H1 (cell line): ENCODE measurements at regions not wholly inside any gene's neighbourhood (a gene's known extent, or its start where the extent isn't known, plus 50 kb on each side); places are given as distances from the start of the nearest gene placed in this dataset.

Experiments
- CTCF ChIA-PET: fragments of 300-600 bp; sonication (Branson Sonifier 250); formaldehyde crosslinking; loops from one replicate; lab custom pipeline; 2021; ENCODE audit not compliant: partially characterized antibody; lab: Charles Lee
- POLR2A ChIA-PET: fragments of 300-600 bp; sonication (Branson Sonifier 250); formaldehyde crosslinking; loops from one replicate; lab custom pipeline; 2021; ENCODE audit warnings: inconsistent platforms; ENCODE audit not compliant: partially characterized antibody; lab: Charles Lee
- DNase-seq, 2 experiments: peaks; one replicate each; pipeline versions ENCODE4 v3.0.0 to v3.0.0-alpha.2; 2010 to 2022; ENCODE audit warnings: low spot score in 2 of 2, low read depth in 1 of 2, mixed read lengths in 1 of 2
- FAIRE-seq: peaks from 2 replicates; lab custom pipeline; 2011; peaks lifted over from hg19 to GRCh38; lab: Jason Lieb, UNC
- H2AFZ ChIP-seq: 2 replicates; pipeline ENCODE4 v1.8.1; 2012; ENCODE audit warnings: low read length, inconsistent platforms
- H2AK5ac ChIP-seq: 2 replicates; pipeline ENCODE4 v1.6.1; 2013; ENCODE audit warnings: low read depth, low read length
- H2BK120ac ChIP-seq: replicated peaks from 2 replicates; pipeline ENCODE3; 2013; ENCODE audit warnings: low read depth, low read length, inconsistent platforms
- H2BK12ac ChIP-seq: 2 replicates; pipeline ENCODE4 v1.6.1; 2013; ENCODE audit warnings: low read depth, low read length
- H2BK15ac ChIP-seq: 2 replicates; pipeline ENCODE4 v1.6.1; 2013; ENCODE audit warnings: low read length
- H2BK20ac ChIP-seq: 2 replicates; pipeline ENCODE4 v1.6.1; 2013; ENCODE audit warnings: low read length
- H2BK5ac ChIP-seq: 2 replicates; pipeline ENCODE4 v1.6.1; 2013; ENCODE audit warnings: low read depth, low read length
- H3K14ac ChIP-seq: 2 replicates; pipeline ENCODE4 v1.6.1; 2013; ENCODE audit warnings: inconsistent platforms; ENCODE audit not compliant: insufficient read length
- H3K18ac ChIP-seq: 2 replicates; pipeline ENCODE4 v1.6.1; 2013; ENCODE audit warnings: low read length; ENCODE audit errors: extremely low read depth
- H3K23ac ChIP-seq: 2 replicates; pipeline ENCODE4 v1.6.1; 2013; ENCODE audit warnings: inconsistent platforms; ENCODE audit not compliant: insufficient read length
- H3K23me2 ChIP-seq: 2 replicates; pipeline ENCODE4 v1.6.1; 2013; ENCODE audit warnings: low read depth, low read length
- H3K27ac ChIP-seq: 2 replicates; pipeline ENCODE4 v1.6.1; 2011; ENCODE audit warnings: low read depth, low read length, inconsistent platforms
- H3K27me3 ChIP-seq, 4 experiments: replicated peaks in 1 of 4; 1 replicate in 1 of 4; 2 replicates in 3 of 4; pipeline versions ENCODE4 v1.6.1 to v1.8.1; 2011 to 2013; ENCODE audit warnings: low read length in 3 of 4, mild to moderate bottlenecking in 3 of 4, inconsistent platforms in 2 of 4, mixed read lengths in 2 of 4, moderate library complexity in 1 of 4; ENCODE audit not compliant: control insufficient read depth in 3 of 4, insufficient read depth in 3 of 4; ENCODE audit errors: extremely low read depth in 1 of 4
- H3K36me3 ChIP-seq, 4 experiments: 2 replicates each; pipeline versions ENCODE4 v1.6.1 to v1.8.1; 2011 to 2013; ENCODE audit warnings: mild to moderate bottlenecking in 4 of 4, low read length in 3 of 4, moderate library complexity in 2 of 4, control low read depth in 1 of 4, inconsistent platforms in 1 of 4; ENCODE audit not compliant: insufficient read depth in 4 of 4, control insufficient read depth in 2 of 4
- H3K4ac ChIP-seq: replicated peaks from 2 replicates; pipeline ENCODE3; 2013; ENCODE audit warnings: low read length, low read depth, mixed read lengths, inconsistent platforms; ENCODE audit not compliant: insufficient read length
- H3K4me1 ChIP-seq, 4 experiments: replicated peaks in 1 of 4; 1 replicate in 1 of 4; 2 replicates in 3 of 4; pipeline versions ENCODE4 v1.6.1 to v1.8.1; 2011 to 2013; ENCODE audit warnings: low read length in 3 of 4, inconsistent platforms in 2 of 4, mixed read lengths in 1 of 4; ENCODE audit not compliant: insufficient read depth in 4 of 4, control insufficient read depth in 3 of 4
- H3K4me2 ChIP-seq, 2 experiments: 2 replicates each; pipeline versions ENCODE4 v1.6.1 to v1.8.1; 2011 to 2013; ENCODE audit warnings: low read depth in 2 of 2, low read length in 2 of 2, control low read depth in 1 of 2, inconsistent platforms in 1 of 2, mild to moderate bottlenecking in 1 of 2; ENCODE audit not compliant: insufficient read depth in 1 of 2
- H3K4me3 ChIP-seq, 4 experiments: fragments of 200-600, 300-600 bp in 1 of 4; sonication (generic), shearing (Covaris generic), sonication (Bioruptor Twin) in 1 of 4; 2 replicates each; pipeline versions ENCODE4 v1.5.1 to v1.8.1; 2011 to 2016; ENCODE audit warnings: low read length in 4 of 4, low read depth in 3 of 4, control low read depth in 2 of 4, inconsistent platforms in 2 of 4, mild to moderate bottlenecking in 2 of 4, mixed read lengths in 1 of 4, moderate library complexity in 1 of 4; ENCODE audit not compliant: insufficient read depth in 2 of 4; ENCODE audit errors: extremely low read depth in 1 of 4
- H3K56ac ChIP-seq: replicated peaks from 2 replicates; pipeline ENCODE3; 2013; ENCODE audit warnings: low read depth, mild to moderate bottlenecking, mixed read lengths, low read length, inconsistent platforms; ENCODE audit not compliant: insufficient read length
- H3K79me1 ChIP-seq: 2 replicates; pipeline ENCODE4 v1.6.1; 2013; ENCODE audit warnings: low read depth, low read length, control low read depth
- H3K79me2 ChIP-seq, 2 experiments: 2 replicates each; pipeline versions ENCODE4 v1.6.1 to v1.8.1; 2012 to 2013; ENCODE audit warnings: low read length in 2 of 2, mild to moderate bottlenecking in 2 of 2, inconsistent platforms in 1 of 2; ENCODE audit not compliant: insufficient read depth in 2 of 2, control insufficient read depth in 1 of 2
- H3K9ac ChIP-seq, 4 experiments: replicated peaks in 1 of 4; 1 replicate in 1 of 4; 2 replicates in 3 of 4; pipeline versions ENCODE4 v1.6.1 to v1.8.1; 2011 to 2013; ENCODE audit warnings: low read depth in 3 of 4, low read length in 3 of 4, control low read depth in 2 of 4, mild to moderate bottlenecking in 2 of 4, moderate library complexity in 2 of 4, inconsistent platforms in 1 of 4; ENCODE audit errors: extremely low read depth in 1 of 4
- H3K9me3 ChIP-seq, 2 experiments: 2 replicates each; pipeline versions ENCODE4 v1.6.1 to v1.8.1; 2012 to 2013; ENCODE audit warnings: mild to moderate bottlenecking in 2 of 2, moderate library complexity in 2 of 2, control low read depth in 1 of 2, inconsistent platforms in 1 of 2, low read depth in 1 of 2, low read length in 1 of 2, mixed read lengths in 1 of 2; ENCODE audit not compliant: insufficient read depth in 2 of 2
- H4K20me1 ChIP-seq, 2 experiments: replicated peaks in 1 of 2; 2 replicates each; pipeline versions ENCODE3 to v1.8.1; 2011 to 2013; ENCODE audit warnings: inconsistent platforms in 2 of 2, low read length in 2 of 2, mild to moderate bottlenecking in 1 of 2; ENCODE audit not compliant: insufficient read depth in 2 of 2, control insufficient read depth in 1 of 2
- H4K5ac ChIP-seq: 2 replicates; pipeline ENCODE4 v1.6.1; 2013; ENCODE audit warnings: low read length, low read depth, mixed read lengths, inconsistent platforms; ENCODE audit not compliant: insufficient read length
- H4K8ac ChIP-seq: 2 replicates; pipeline ENCODE4 v1.8.0; 2013; ENCODE audit warnings: mild to moderate bottlenecking, moderate library complexity, low read length, inconsistent platforms; ENCODE audit not compliant: insufficient read depth; ENCODE audit errors: extremely low read depth
- H4K91ac ChIP-seq: replicated peaks from 2 replicates; pipeline ENCODE3; 2013; ENCODE audit warnings: low read length, mixed read lengths, inconsistent platforms; ENCODE audit not compliant: insufficient read length
- JUND ChIP-seq: IDR thresholded peaks from 2 replicates; pipeline ENCODE4 v1.6.1; 2011; ENCODE audit warnings: mild to moderate bottlenecking, improper control_type of control experiment, low read length
- MAX ChIP-seq: IDR thresholded peaks from 2 replicates; pipeline ENCODE4 v1.6.1; 2012; ENCODE audit warnings: inconsistent platforms
- NANOG ChIP-seq: IDR thresholded peaks from 2 replicates; pipeline ENCODE4 v1.6.1; 2011; ENCODE audit warnings: low read length, low read depth, mild to moderate bottlenecking, inconsistent platforms; ENCODE audit not compliant: insufficient read depth, poor library complexity, severe bottlenecking
- SP4 ChIP-seq: IDR thresholded peaks from 2 replicates; pipeline ENCODE4 v1.6.1; 2012; ENCODE audit warnings: low read length, inconsistent platforms

DNA sequence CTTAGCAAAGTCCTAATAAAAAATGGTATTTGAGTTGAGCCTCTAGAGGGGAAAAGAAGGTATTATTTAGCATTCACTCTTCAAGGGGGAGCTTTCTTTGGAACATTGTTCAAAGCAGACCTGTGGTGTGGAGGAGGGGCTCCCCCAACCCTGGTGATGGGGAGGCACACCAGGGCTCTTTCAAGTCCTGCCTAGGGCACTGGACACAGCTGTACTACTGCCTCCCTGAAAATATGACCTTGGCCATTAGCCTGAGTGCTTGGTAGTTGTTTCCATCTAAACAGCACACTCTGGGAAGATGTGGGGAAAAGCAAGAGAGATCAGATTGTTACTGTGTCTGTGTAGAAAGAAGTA is 215.1 kb upstream of the CNR1 start:
- Histone ChIP-seq H3K4me3 (no peak overlapping the region), H3K14ac (no peak overlapping the region), H3K23me2 (no peaks in the 10 kb centered on the region), H2BK5ac (no peak overlapping the region; the same call in 1 of the 2 replicates), H2BK12ac (0 out of 2 replicates have a peak overlapping the region, but pooled peaks have one; percentile 40), H4K20me1 (no peaks in the 10 kb centered on the region), H3K56ac (no peak overlapping the region), H3K79me2 (no peaks in the 10 kb centered on the region), H2BK20ac (no peak overlapping the region), H3K27ac (no peak overlapping the region), H2AK5ac (no peak overlapping the region), H3K9me3 (no peaks in the 10 kb centered on the region), H3K27me3 (no peaks in the 10 kb centered on the region), H4K5ac (no peak overlapping the region), H3K9ac (no peak overlapping the region), H3K4ac (no peak overlapping the region), H2BK15ac (no peak overlapping the region), H3K23ac (no peak overlapping the region), H3K4me2 (no peak overlapping the region), H4K91ac (no peak overlapping the region), H3K18ac (peak overlapping the region; percentile 51; the same call in 1 of the 2 replicates), H2AFZ (0 out of 2 replicates have a peak overlapping the region, but pooled peaks have one; percentile 15), H3K79me1 (no peaks in the 10 kb centered on the region), H4K8ac (no peak overlapping the region), H3K4me1 (peaks cover 0 to 6% (median 3%) of the 10 kb centered on the region in 4 experiments; a peak in 3 of 7 replicates), H2BK120ac (no peak overlapping the region), H3K36me3 (no peaks in the 10 kb centered on the region)
- POLR2A ChIA-PET: no interaction called here
- CTCF ChIA-PET: interaction anchor here (0.9 to 1.5 kb wide), 3 partner anchors 184 to 399 kb away, joined by 3 read pairs; no protein-coding TSS in a partner anchor
- DNase-seq (no peak), FAIRE-seq (no peak)
- no peak for TF ChIP-seq JUND
- TF ChIP-seq NANOG: no peak
- TF ChIP-seq MAX: no peak
- no peak for TF ChIP-seq SP4
